K562 (cell line): ENCODE measurements at regions not wholly inside any gene's neighbourhood (a gene's known extent, or its start where the extent isn't known, plus 50 kb on each side); places are given as distances from the start of the nearest gene placed in this dataset.

ENCODE experiments used
- ATAC-seq: fragments of 200-7000 bp; cut with Tn5 transposase; 3 replicates; pipeline ENCODE4 v1.9.1; 2020; ENCODE audit warnings: moderate library complexity
- BruUV-seq: library from RNA; stranded (reverse); fragments of 400-500 nt; replicated peaks from 2 replicates; lab custom pipeline; 2021; lab: Mats Ljungman, UMichigan
- CTCF ChIA-PET: fragments of 300-600 bp; formaldehyde crosslinking; extraction: SDS; loops from one replicate; lab custom pipeline; 2021; ENCODE audit warnings: low intra/inter-chr PET ratio; lab: Yijun Ruan, JAX
- POLR2A ChIA-PET: fragments of 300-600, 350-650 bp; sonication (Branson Sonifier 250); formaldehyde crosslinking; extraction: SDS; loops from one replicate; lab custom pipeline; 2021; ENCODE audit warnings: antibody characterized with exemption, inconsistent platforms; lab: Yijun Ruan, JAX
- DNase-seq, 4 experiments: peaks; one replicate each; pipeline versions ENCODE4 v3.0.0 to v3.0.0-alpha.2; 2011 to 2018; ENCODE audit warnings: low spot score in 3 of 4, mixed read lengths in 3 of 4; ENCODE audit errors: extremely low read depth in 1 of 4
- FAIRE-seq: peaks from 2 replicates; lab custom pipeline; 2011; peaks lifted over from hg19 to GRCh38; lab: Jason Lieb, UNC
- H2AFZ ChIP-seq: 2 replicates; pipeline ENCODE4 v1.6.0; 2011; ENCODE audit warnings: low read depth, low read length, control low read depth, inconsistent platforms
- H3K27ac ChIP-seq: fragments of 200-600 bp; 3 replicates; pipeline ENCODE4 v1.8.0; 2011; ENCODE audit warnings: low read depth, mild to moderate bottlenecking, control low read depth, inconsistent platforms, low read length, moderate library complexity, mixed read lengths; ENCODE audit errors: extremely low read depth
- H3K27me3 ChIP-seq, 2 experiments: fragments of 300-600 bp in 1 of 2; 2 replicates in 1 of 2; 3 replicates in 1 of 2; pipeline versions ENCODE4 v1.6.0 to v1.8.0; 2011; ENCODE audit warnings: inconsistent platforms in 2 of 2, low read length in 2 of 2, mild to moderate bottlenecking in 1 of 2, mixed read lengths in 1 of 2, moderate library complexity in 1 of 2; ENCODE audit not compliant: control insufficient read depth in 2 of 2, insufficient read depth in 2 of 2
- H3K36me3 ChIP-seq: fragments of 300-600 bp; 3 replicates; pipeline ENCODE4 v1.8.0; 2011; ENCODE audit warnings: mild to moderate bottlenecking, low read length, inconsistent platforms; ENCODE audit not compliant: control insufficient read depth, insufficient read depth
- H3K4me1 ChIP-seq, 2 experiments: fragments of 200-600 bp in 1 of 2; replicated peaks in 1 of 2; 2 replicates in 1 of 2; 3 replicates in 1 of 2; pipeline versions ENCODE4 v1.5.1 to v1.8.0; 2011; ENCODE audit warnings: inconsistent platforms in 2 of 2, low read length in 2 of 2, mild to moderate bottlenecking in 1 of 2, mixed read lengths in 1 of 2, moderate library complexity in 1 of 2; ENCODE audit not compliant: control insufficient read depth in 2 of 2, insufficient read depth in 2 of 2
- H3K4me2 ChIP-seq: 2 replicates; pipeline ENCODE4 v1.6.1; 2011; ENCODE audit warnings: low read length, control low read depth, inconsistent platforms, mixed read lengths; ENCODE audit not compliant: insufficient read depth
- H3K4me3 ChIP-seq: fragments of 200-600 bp; sonication (generic), shearing (Covaris generic); 2 replicates; pipeline ENCODE4 v1.5.1; 2016; ENCODE audit warnings: control low read depth, inconsistent platforms
- H3K79me2 ChIP-seq: fragments of 200-600 bp; 3 replicates; pipeline ENCODE4 v1.8.0; 2011; ENCODE audit warnings: low read length, inconsistent platforms; ENCODE audit not compliant: control insufficient read depth, insufficient read depth
- H3K9ac ChIP-seq, 2 experiments: 2 replicates each; pipeline versions ENCODE4 v1.6.0 to v1.6.1; 2011; ENCODE audit warnings: low read depth in 2 of 2, low read length in 2 of 2, control low read depth in 1 of 2, inconsistent platforms in 1 of 2, mild to moderate bottlenecking in 1 of 2, mixed read lengths in 1 of 2; ENCODE audit not compliant: insufficient read depth in 1 of 2
- H3K9me1 ChIP-seq: one replicate; pipeline ENCODE4 v1.6.0; 2011; ENCODE audit warnings: inconsistent platforms, mild to moderate bottlenecking, low read length, moderate library complexity; ENCODE audit not compliant: control insufficient read depth, insufficient read depth
- H3K9me3 ChIP-seq: replicated peaks from 2 replicates; pipeline ENCODE4 v1.5.1; 2011; ENCODE audit warnings: low read depth, low read length, inconsistent platforms; ENCODE audit not compliant: control insufficient read depth, insufficient read depth
- H4K20me1 ChIP-seq: replicated peaks from 2 replicates; pipeline ENCODE4 v1.6.1; 2011; ENCODE audit warnings: low read length, inconsistent platforms, mixed read lengths; ENCODE audit not compliant: control insufficient read depth, insufficient read depth
- CREB3L1 ChIP-seq: fragments of 450-650 bp; IDR thresholded peaks from 2 replicates; pipeline ENCODE4 v1.6.1; 2014; ENCODE audit warnings: low read depth, mild to moderate bottlenecking, moderate library complexity, borderline replicate concordance
- GTF2E2 ChIP-seq: fragments of 200-800 bp; sonication (Bioruptor generic); IDR thresholded peaks from 2 replicates; pipeline ENCODE4 v1.6.1; 2016; ENCODE audit warnings: missing genetic modification characterization, missing compliant biosample characterization
- IRF2 ChIP-seq: sonication (generic); formaldehyde crosslinking; IDR thresholded peaks from 2 replicates; pipeline ENCODE4 v1.8.1; 2022; ENCODE audit warnings: mild to moderate bottlenecking, missing genetic modification reagents
- KHSRP ChIP-seq: fragments of 450-650 bp; IDR thresholded peaks from 2 replicates; pipeline ENCODE4 v1.6.1; 2017
- KLF13 ChIP-seq: fragments of 450-650 bp; IDR thresholded peaks from 2 replicates; pipeline ENCODE4 v1.6.1; 2016; ENCODE audit warnings: missing genetic modification characterization, low read depth, mild to moderate bottlenecking, missing compliant biosample characterization, moderate library complexity, borderline replicate concordance
- STAT6 ChIP-seq: sonication (generic); formaldehyde crosslinking; IDR thresholded peaks from 2 replicates; pipeline ENCODE4 v1.8.1; 2023; ENCODE audit warnings: mild to moderate bottlenecking, missing genetic modification reagents
- TFE3 ChIP-seq: fragments of 450-650 bp; formaldehyde crosslinking; IDR thresholded peaks from 2 replicates; pipeline ENCODE4 v1.4.0; 2020; ENCODE audit warnings: mild to moderate bottlenecking, mixed read lengths
- ZNF316 ChIP-seq: fragments of 450-650 bp; IDR thresholded peaks from 2 replicates; pipeline ENCODE4 v1.6.1; 2016
- ZNF431 ChIP-seq: sonication (generic); formaldehyde crosslinking; IDR thresholded peaks from 2 replicates; pipeline ENCODE4 v1.8.0; 2022; ENCODE audit warnings: mild to moderate bottlenecking, missing genetic modification reagents
- ZNF609 ChIP-seq: sonication (generic); formaldehyde crosslinking; IDR thresholded peaks from 2 replicates; pipeline ENCODE4 v1.8.1; 2023; ENCODE audit warnings: missing genetic modification reagents, mild to moderate bottlenecking, borderline replicate concordance
- WGBS: fragments of 100-300 bp; shearing (Covaris generic); methylation state at CpG from one replicate; pipeline ENCODE4 v1.1.6; 2016; ENCODE audit warnings: low coverage, mixed read lengths; ENCODE audit not compliant: insufficient coverage; ENCODE audit errors: missing lambda C conversion rate; 5-methylcytosine and 5-hydroxymethylcytosine counted together
- in situ Hi-C: fragments of 300-500 bp; cut with MboI; formaldehyde crosslinking; loops from 4 replicates; pipeline ENCODE4 v1.15.0; 2018; ENCODE audit warnings: inconsistent platforms, mixed read lengths
- intact Hi-C: fragments of 100-400 bp; cut with micrococcal nuclease; formaldehyde crosslinking; loops from 2 replicates; pipeline ENCODE4 v1.14.2; 2022

- TF ChIP-seq ZNF609 (CRISPR knock-in tag) = no peak
- TF ChIP-seq ZNF316 = 0 out of 2 replicates have a peak, but pooled peaks have one; percentile 12
- TF ChIP-seq IRF2 (CRISPR knock-in tag) = no peak
- no peak for TF ChIP-seq KLF13 (tag)
- no peak for TF ChIP-seq KHSRP
Measured at GRCh38 chr3:154762486-154762885, 317.6 kb upstream of the MME start (continued).

- no peak for FAIRE-seq
- Histone ChIP-seq H3K9me1 (no peaks in the 10 kb centered on the region), H3K27ac (no peak overlapping the region), H2AFZ (peak overlapping the region; percentile 52; the same call in 1 of the 2 replicates), H3K9me3 (no peaks in the 10 kb centered on the region), H3K4me2 (no peak overlapping the region), H3K9ac (no peak overlapping the region), H4K20me1 (no peaks in the 10 kb centered on the region), H3K4me3 (no peak overlapping the region), H3K4me1 (no peaks in the 10 kb centered on the region; a peak in 1 of 5 replicates), H3K36me3 (no peaks in the 10 kb centered on the region), H3K27me3 (no peaks in the 10 kb centered on the region), H3K79me2 (no peaks in the 10 kb centered on the region)
- ATAC-seq = no peak
- ChIA-PET POLR2A (no interaction called here), CTCF (interaction anchor here (2.9 kb wide), 1 partner anchor 563 kb away, joined by 12 read pairs; no protein-coding TSS in a partner anchor)
- in situ Hi-C loops (loop anchor here (10.0 kb wide), 1 partner anchor 555 kb away; no protein-coding TSS in a partner anchor), intact Hi-C loops (loop anchor here (5.0 to 10.0 kb wide), 2 partner anchors 425 to 942 kb away; no protein-coding TSS in a partner anchor)
- peak in 1 of 4 experiments; percentile 5 for DNase-seq
- 14% methylated on average over 3 of the region's 3 CpGs for WGBS
- no TSS peak for BruUV-seq
- TF ChIP-seq TFE3 (CRISPR knock-in tag) (no peak), ZNF431 (no peak), GTF2E2 (tag) (no peak), CREB3L1 (no peak), STAT6 (CRISPR knock-in tag) (no peak)
Measured at GRCh38 chr3:154759966-154760365, 320.2 kb upstream of the MME start.
